ENCODE measurements at regions not wholly inside any gene's neighbourhood (a gene's known extent, or its start where the extent isn't known, plus 50 kb on each side); places are given as distances from the start of the nearest gene placed in this dataset.

DNA sequence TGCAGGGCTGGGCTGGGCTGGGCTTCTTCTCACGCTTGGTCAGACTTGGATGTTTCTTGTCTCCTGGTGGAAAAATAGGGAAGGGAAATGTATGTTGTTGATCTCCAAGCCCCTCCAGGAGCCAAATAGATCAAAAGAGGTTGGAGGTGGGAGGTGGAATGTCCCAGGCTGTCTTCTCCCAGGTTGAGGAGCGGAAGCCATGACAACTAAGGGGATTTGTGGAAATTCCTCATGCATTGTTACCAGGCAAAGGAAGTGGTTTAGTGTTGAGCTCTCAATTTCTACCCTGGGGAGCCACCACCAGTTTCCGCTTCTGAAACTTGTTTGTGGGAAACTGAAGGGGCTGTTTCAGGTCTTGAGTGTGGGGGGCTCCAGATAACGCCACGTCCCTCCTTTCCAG is 79.0 kb downstream of the SPRY4 start:
- Histone ChIP-seq H3K4me3 (ENCODE audit: low read depth in 2 of 2, low read length in 1 of 2) (no peak overlapping the region), H3F3A (replicated peaks; ENCODE audit: insufficient read depth) (peaks cover 3% of the 10 kb centered on the region), H3K36me3 (replicated peaks in 1 of 2; ENCODE audit: control insufficient read depth in 1 of 2, insufficient read depth in 2 of 2, low read length in 1 of 2) (no peaks in the 10 kb centered on the region), H2AFZ (ENCODE audit: low read depth) (peak overlapping the region; percentile 45), H3K27me3 (ENCODE audit: insufficient read depth) (no peaks in the 10 kb centered on the region), H3K9me2 (no peaks in the 10 kb centered on the region), H4K20me1 (ENCODE audit: insufficient read depth) (no peaks in the 10 kb centered on the region), H3K79me2 (ENCODE audit: insufficient read depth) (no peaks in the 10 kb centered on the region), H3K9me3 (no peaks in the 10 kb centered on the region), H3K27ac (ENCODE audit: low read depth in 2 of 2, low read length in 1 of 2) (peak overlapping the region; percentile 5 to 40; a peak in 3 of 4 replicates), H3K9ac (no peak overlapping the region; the same call in 1 of the 2 replicates), H3K4me2 (no peak overlapping the region; the same call in 1 of the 2 replicates), H3K4me1 (ENCODE audit: control insufficient read depth in 1 of 2, insufficient read depth in 2 of 2, low read depth in 1 of 2, low read length in 1 of 2) (peaks cover 5 to 16% of the 10 kb centered on the region in 2 experiments; a peak in 1 of 4 replicates)
- CTCF ChIA-PET, result no interaction called here
- DNase-seq, result no peak
- TF ChIP-seq CHD2 (IDR thresholded peaks at IDR 0.05; ENCODE audit: low read length, partially characterized antibody) (no peak), SIN3A (IDR thresholded peaks at IDR 0.05; ENCODE audit: borderline replicate concordance, low read depth, low read length) (no peak), YY1 (IDR thresholded peaks at IDR 0.05; ENCODE audit: low read depth) (no peak), USF2 (IDR thresholded peaks at IDR 0.05; ENCODE audit: borderline replicate concordance, low read depth, low read length) (no peak), FOSL2 (IDR thresholded peaks at IDR 0.05; ENCODE audit: borderline replicate concordance, low read depth) (no peak), TCF12 (IDR thresholded peaks at IDR 0.05) (no peak), RXRA (IDR thresholded peaks at IDR 0.05; ENCODE audit: borderline replicate concordance, low read depth) (no peak), MAX (IDR thresholded peaks at IDR 0.05; ENCODE audit: low read depth) (no peak), TEAD4 (IDR thresholded peaks at IDR 0.05; ENCODE audit: borderline replicate concordance, insufficient read depth) (no peak), NRF1 (IDR thresholded peaks at IDR 0.05; ENCODE audit: low read depth, low read length) (no peak), PBX3 (IDR thresholded peaks at IDR 0.05) (no peak)
- TF ChIP-seq, protein P1, sequence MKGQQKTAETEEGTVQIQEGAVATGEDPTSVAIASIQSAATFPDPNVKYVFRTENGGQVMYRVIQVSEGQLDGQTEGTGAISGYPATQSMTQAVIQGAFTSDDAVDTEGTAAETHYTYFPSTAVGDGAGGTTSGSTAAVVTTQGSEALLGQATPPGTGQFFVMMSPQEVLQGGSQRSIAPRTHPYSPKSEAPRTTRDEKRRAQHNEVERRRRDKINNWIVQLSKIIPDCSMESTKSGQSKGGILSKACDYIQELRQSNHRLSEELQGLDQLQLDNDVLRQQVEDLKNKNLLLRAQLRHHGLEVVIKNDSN (IDR thresholded peaks at IDR 0.05; ENCODE audit: borderline replicate concordance, low read depth), result no peak
- TF ChIP-seq, protein P2, sequence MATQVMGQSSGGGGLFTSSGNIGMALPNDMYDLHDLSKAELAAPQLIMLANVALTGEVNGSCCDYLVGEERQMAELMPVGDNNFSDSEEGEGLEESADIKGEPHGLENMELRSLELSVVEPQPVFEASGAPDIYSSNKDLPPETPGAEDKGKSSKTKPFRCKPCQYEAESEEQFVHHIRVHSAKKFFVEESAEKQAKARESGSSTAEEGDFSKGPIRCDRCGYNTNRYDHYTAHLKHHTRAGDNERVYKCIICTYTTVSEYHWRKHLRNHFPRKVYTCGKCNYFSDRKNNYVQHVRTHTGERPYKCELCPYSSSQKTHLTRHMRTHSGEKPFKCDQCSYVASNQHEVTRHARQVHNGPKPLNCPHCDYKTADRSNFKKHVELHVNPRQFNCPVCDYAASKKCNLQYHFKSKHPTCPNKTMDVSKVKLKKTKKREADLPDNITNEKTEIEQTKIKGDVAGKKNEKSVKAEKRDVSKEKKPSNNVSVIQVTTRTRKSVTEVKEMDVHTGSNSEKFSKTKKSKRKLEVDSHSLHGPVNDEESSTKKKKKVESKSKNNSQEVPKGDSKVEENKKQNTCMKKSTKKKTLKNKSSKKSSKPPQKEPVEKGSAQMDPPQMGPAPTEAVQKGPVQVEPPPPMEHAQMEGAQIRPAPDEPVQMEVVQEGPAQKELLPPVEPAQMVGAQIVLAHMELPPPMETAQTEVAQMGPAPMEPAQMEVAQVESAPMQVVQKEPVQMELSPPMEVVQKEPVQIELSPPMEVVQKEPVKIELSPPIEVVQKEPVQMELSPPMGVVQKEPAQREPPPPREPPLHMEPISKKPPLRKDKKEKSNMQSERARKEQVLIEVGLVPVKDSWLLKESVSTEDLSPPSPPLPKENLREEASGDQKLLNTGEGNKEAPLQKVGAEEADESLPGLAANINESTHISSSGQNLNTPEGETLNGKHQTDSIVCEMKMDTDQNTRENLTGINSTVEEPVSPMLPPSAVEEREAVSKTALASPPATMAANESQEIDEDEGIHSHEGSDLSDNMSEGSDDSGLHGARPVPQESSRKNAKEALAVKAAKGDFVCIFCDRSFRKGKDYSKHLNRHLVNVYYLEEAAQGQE (IDR thresholded peaks at IDR 0.05; ENCODE audit: low read depth, low read length), result no peak
- POLR2A ChIA-PET, result interaction anchor here (0.7 kb wide), 1 partner anchor 99 kb away, joined by 4 read pairs; no protein-coding TSS in a partner anchor
- WGBS (ENCODE audit: low lambda C conversion rate), result 73% methylated on average over 5 of the region's 5 CpGs

All from SK-N-SH (cell line).